Tibial nerve (tissue), 4 donors: ENCODE measurements at regions not wholly inside any gene's neighbourhood (a gene's known extent, or its start where the extent isn't known, plus 50 kb on each side); places are given as distances from the start of the nearest gene placed in this dataset.

Experiments
- DNase-seq, 2 donors: peaks; one replicate each; pipeline ENCODE4 v3.0.0-alpha.2; 2019; ENCODE audit warnings: low spot score in 2 of 2
- H3K27ac ChIP-seq, 4 donors: fragments of 200-600 bp; sonication (generic) in 3 of 4; one replicate each; pipeline ENCODE4 v1.5.1; 2017 to 2019; ENCODE audit warnings: mild to moderate bottlenecking in 1 of 4
- H3K27me3 ChIP-seq, 2 donors: fragments of 200-600 bp; sonication (generic) in 1 of 2; one replicate each; pipeline versions ENCODE4 v1.5.1 to v1.6.0; 2017 to 2019
- H3K36me3 ChIP-seq, 3 donors: fragments of 200-600 bp; sonication (generic); one replicate each; pipeline ENCODE4 v1.5.1; 2018 to 2019
- H3K4me1 ChIP-seq, 4 donors: fragments of 200-600 bp; sonication (generic) in 3 of 4; one replicate each; pipeline ENCODE4 v1.5.1; 2017 to 2019
- H3K4me3 ChIP-seq, 4 donors: fragments of 200-600 bp; sonication (generic) in 3 of 4; one replicate each; pipeline ENCODE4 v1.5.1; 2017 to 2019; ENCODE audit warnings: mild to moderate bottlenecking in 1 of 4, moderate library complexity in 1 of 4
- H3K9me3 ChIP-seq, 4 donors: fragments of 200-600 bp; sonication (generic) in 3 of 4; one replicate each; pipeline ENCODE4 v1.5.1; 2017 to 2019
- CTCF ChIP-seq, 5 experiments: fragments of 200-600 bp in 3 of 5; fragments of 450-650 bp in 2 of 5; sonication (generic) in 3 of 5; IDR thresholded peaks; one replicate each; pipeline ENCODE4 v1.5.1; 2016 to 2019; ENCODE audit warnings: antibody characterized with exemption in 5 of 5, mild to moderate bottlenecking in 3 of 5, moderate library complexity in 2 of 5
- EP300 ChIP-seq, 2 donors: sonication (generic); formaldehyde crosslinking; IDR thresholded peaks; one replicate each; pipeline ENCODE4 v1.6.1; 2017; ENCODE audit warnings: antibody characterized with exemption in 2 of 2, mild to moderate bottlenecking in 1 of 2
- POLR2A ChIP-seq, 2 donors: fragments of 450-650 bp; IDR thresholded peaks; one replicate each; pipeline ENCODE4 v1.6.1; 2017; ENCODE audit warnings: antibody characterized with exemption in 2 of 2, mild to moderate bottlenecking in 2 of 2, moderate library complexity in 2 of 2
- WGBS, 2 donors: methylation state at CpG; one replicate each; pipeline ENCODE4 v1.1.5; 2018; 5-methylcytosine and 5-hydroxymethylcytosine counted together

DNA sequence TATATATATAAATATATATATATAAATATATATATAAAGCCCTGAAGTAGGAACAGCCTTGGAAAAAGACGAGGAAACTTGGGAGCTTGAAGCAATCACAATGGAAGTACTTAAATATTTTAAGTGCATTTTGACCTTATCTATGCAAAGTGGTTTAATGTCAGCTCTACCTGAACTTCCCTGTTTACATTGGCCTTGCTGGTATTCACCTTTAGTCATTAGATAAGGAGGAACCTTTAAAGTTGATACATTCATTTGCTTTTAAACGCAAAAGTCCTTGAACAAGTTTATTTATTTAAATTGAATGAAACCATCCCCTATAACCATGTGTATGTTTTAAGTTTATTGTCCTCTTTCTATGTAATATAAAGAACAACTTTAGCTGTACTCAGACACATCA, 166.7 kb upstream of the ANKRD50 start:
- no peak for DNase-seq
- no peaks in the 10 kb centered on the region for H3K27me3 ChIP-seq
- no peak overlapping the region for H3K27ac ChIP-seq
- peaks cover 0 to 9% (median 0%) of the 10 kb centered on the region in 4 donors for H3K9me3 ChIP-seq
- no peaks in the 10 kb centered on the region for H3K36me3 ChIP-seq
- H3K4me3 ChIP-seq, result no peak overlapping the region
- TF ChIP-seq POLR2A (IDR thresholded peaks at IDR 0.05) (no peak), EP300 (IDR thresholded peaks at IDR 0.05) (no peak), CTCF (IDR thresholded peaks at IDR 0.05) (no peak)
- no peaks in the 10 kb centered on the region for H3K4me1 ChIP-seq
- WGBS, 2 donors, result 95 to 99% methylated on average over 2 of the region's 2 CpGs

DNA sequence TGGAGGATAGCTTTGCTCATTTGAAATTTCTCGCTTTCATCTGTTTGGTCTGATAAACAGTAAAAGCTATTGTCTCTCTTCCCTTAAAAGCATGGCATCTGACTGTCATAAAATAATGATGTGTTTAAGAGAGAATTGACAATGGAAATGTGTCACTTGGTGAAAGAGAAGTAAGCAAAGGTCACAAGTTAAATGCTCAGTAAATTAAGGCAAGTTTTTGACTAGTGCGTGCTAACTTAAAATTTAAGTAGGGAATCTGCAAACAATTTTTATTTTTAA, 161.6 kb upstream of the ANKRD50 start:
- DNase-seq, result no peak
- Histone ChIP-seq H3K27ac (no peak overlapping the region), H3K4me3 (no peak overlapping the region), H3K36me3 (no peaks in the 10 kb centered on the region), H3K4me1 (peaks cover 0 to 6% (median 0%) of the 10 kb centered on the region in 4 donors), H3K9me3 (peaks cover 0 to 9% (median 0%) of the 10 kb centered on the region in 4 donors), H3K27me3 (no peaks in the 10 kb centered on the region)
- WGBS, 2 donors, result 82 to 87% methylated on average over 2 of the region's 2 CpGs
- no peak for TF ChIP-seq POLR2A (IDR thresholded peaks at IDR 0.05)

- Histone ChIP-seq H3K9me3 (peaks cover 0 to 9% (median 0%) of the 10 kb centered on the region in 4 donors), H3K27me3 (no peaks in the 10 kb centered on the region), H3K36me3 (no peaks in the 10 kb centered on the region), H3K27ac (no peak overlapping the region), H3K4me3 (no peak overlapping the region), H3K4me1 (peaks cover 0 to 12% (median 0%) of the 10 kb centered on the region in 4 donors)
- WGBS, 2 donors, result 65 to 75% methylated on average over 2 of the region's 2 CpGs
- DNase-seq, result no peak
- TF ChIP-seq EP300 (IDR thresholded peaks at IDR 0.05), result no peak
- no peak for TF ChIP-seq POLR2A (IDR thresholded peaks at IDR 0.05)
- TF ChIP-seq CTCF (IDR thresholded peaks at IDR 0.05), result no peak
Measured at GRCh38 chr4:124873361-124874171, 161.0 kb upstream of the ANKRD50 start.

GRCh38 chr4:124872659-124873058, 160.1 kb upstream of the ANKRD50 start:
- Histone ChIP-seq H3K36me3 (no peaks in the 10 kb centered on the region), H3K27me3 (no peaks in the 10 kb centered on the region), H3K4me1 (peaks cover 0 to 18% (median 0%) of the 10 kb centered on the region in 4 donors), H3K27ac (no peak overlapping the region), H3K9me3 (peaks cover 0 to 7% (median 0%) of the 10 kb centered on the region in 4 donors), H3K4me3 (no peak overlapping the region)
- WGBS, 2 donors, result 92 to 100% methylated on average over 2 of the region's 2 CpGs
- TF ChIP-seq CTCF (IDR thresholded peaks at IDR 0.05) (no peak), EP300 (IDR thresholded peaks at IDR 0.05) (no peak), POLR2A (IDR thresholded peaks at IDR 0.05) (no peak)
- DNase-seq, result no peak

DNA sequence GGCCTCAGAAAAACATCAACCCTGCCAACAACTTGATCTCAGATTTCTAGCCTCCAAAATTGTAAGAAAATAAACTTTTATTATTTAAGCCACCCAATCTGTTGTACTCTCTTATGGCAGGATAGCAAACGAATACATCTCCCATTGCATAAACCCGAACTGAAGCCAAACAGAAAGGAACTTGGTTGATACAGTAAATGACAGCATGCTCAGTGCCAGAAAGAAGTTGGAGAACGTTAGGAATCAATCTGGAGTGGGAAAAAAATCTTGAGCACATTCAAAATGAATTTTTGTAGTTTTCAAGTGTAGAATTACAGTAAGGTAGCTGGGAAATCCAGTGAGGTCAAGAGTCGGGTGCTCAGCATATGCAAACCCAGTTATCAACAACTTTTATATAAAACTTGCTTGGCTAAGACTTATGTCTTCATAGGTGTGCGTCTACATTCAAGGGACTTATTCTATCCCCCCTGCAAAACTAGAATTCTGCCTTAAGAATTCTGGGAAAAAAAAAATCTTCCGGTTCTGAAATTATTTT, 157.5 kb upstream of the ANKRD50 start:
- peaks cover 0 to 18% (median 0%) of the 10 kb centered on the region in 4 donors for H3K4me1 ChIP-seq
- TF ChIP-seq POLR2A (IDR thresholded peaks at IDR 0.05), result no peak
- TF ChIP-seq EP300 (IDR thresholded peaks at IDR 0.05), result no peak
- TF ChIP-seq CTCF (IDR thresholded peaks at IDR 0.05), result no peak
- no peak for DNase-seq
- H3K27me3 ChIP-seq, result no peaks in the 10 kb centered on the region
- 76 to 80% methylated on average over 6 of the region's 6 CpGs for WGBS, 2 donors
- no peak overlapping the region for H3K4me3 ChIP-seq
- H3K27ac ChIP-seq, result no peak overlapping the region
- H3K9me3 ChIP-seq, result no peaks in the 10 kb centered on the region
- no peaks in the 10 kb centered on the region for H3K36me3 ChIP-seq
